Activated CD4-positive, alpha-beta T cell treated with anti-CD3 and anti-CD28 coated beads, Interleukin-2, amount 10 ng/mL, durations not matched to agents 24 days and 14 days (primary cell): ENCODE measurements at regions not wholly inside any gene's neighbourhood (a gene's known extent, or its start where the extent isn't known, plus 50 kb on each side); places are given as distances from the start of the nearest gene placed in this dataset.

Source experiments
- DNase-seq: peaks from one replicate; pipeline ENCODE4 v3.0.0; 2022
- H3K27ac Mint-ChIP-seq: one replicate; pipeline ENCODE4 v1.8.0; 2022; ENCODE audit warnings: mild to moderate bottlenecking, mixed read lengths
- H3K27me3 Mint-ChIP-seq: one replicate; pipeline ENCODE4 v1.8.0; 2022; ENCODE audit warnings: mixed read lengths
- H3K36me3 Mint-ChIP-seq: one replicate; pipeline ENCODE4 v1.8.0; 2022; ENCODE audit warnings: low read depth, mild to moderate bottlenecking, mixed read lengths
- H3K4me1 Mint-ChIP-seq: one replicate; pipeline ENCODE4 v1.8.0; 2021; ENCODE audit warnings: mixed read lengths
- H3K4me3 Mint-ChIP-seq: one replicate; pipeline ENCODE4 v1.8.0; 2022; ENCODE audit warnings: mild to moderate bottlenecking, moderate library complexity, mixed read lengths
- H3K9me3 Mint-ChIP-seq: one replicate; pipeline ENCODE4 v1.8.0; 2021; ENCODE audit warnings: mixed read lengths
- intact Hi-C: fragments of 100-400 bp; cut with micrococcal nuclease; formaldehyde crosslinking; loops from one replicate; pipeline ENCODE4 v1.15.1; 2023

DNA sequence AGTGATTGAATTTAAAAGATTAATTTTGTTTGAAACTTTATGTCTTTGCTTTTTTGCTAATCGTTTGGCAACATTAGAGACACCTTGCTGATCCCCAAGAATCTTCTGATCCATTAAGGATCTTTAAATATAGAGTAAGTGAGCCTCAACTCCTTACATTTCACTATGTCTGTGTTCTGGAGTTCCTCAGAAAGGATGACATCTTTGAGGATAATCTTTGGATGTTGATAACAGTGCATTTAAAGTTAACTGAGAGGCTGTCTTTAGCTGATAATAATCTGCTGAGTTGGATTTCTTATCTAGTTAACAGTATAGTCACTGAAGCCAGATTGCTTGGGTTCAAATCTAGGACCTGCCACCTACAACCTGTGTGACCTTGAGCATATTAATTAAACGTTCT, 221.6 kb upstream of the EMCN start:
- Mint-ChIP-seq H3K27ac (no peak overlapping the region), H3K36me3 (no peaks in the 10 kb centered on the region), H3K4me1 (no peaks in the 10 kb centered on the region), H3K9me3 (no peaks in the 10 kb centered on the region), H3K4me3 (no peak overlapping the region), H3K27me3 (peaks cover 3% of the 10 kb centered on the region)
- intact Hi-C loops: no loop called here
- DNase-seq: no peak

- H3K27ac Mint-ChIP-seq: no peak overlapping the region
- no peak for DNase-seq
- H3K4me1 Mint-ChIP-seq: no peaks in the 10 kb centered on the region
- no peaks in the 10 kb centered on the region for H3K36me3 Mint-ChIP-seq
- H3K4me3 Mint-ChIP-seq: no peak overlapping the region
- intact Hi-C loops: no loop called here
- H3K27me3 Mint-ChIP-seq: peaks cover 3% of the 10 kb centered on the region
- no peaks in the 10 kb centered on the region for H3K9me3 Mint-ChIP-seq
Measured at GRCh38 chr4:100738196-100739165, 220.7 kb upstream of the EMCN start.

DNA sequence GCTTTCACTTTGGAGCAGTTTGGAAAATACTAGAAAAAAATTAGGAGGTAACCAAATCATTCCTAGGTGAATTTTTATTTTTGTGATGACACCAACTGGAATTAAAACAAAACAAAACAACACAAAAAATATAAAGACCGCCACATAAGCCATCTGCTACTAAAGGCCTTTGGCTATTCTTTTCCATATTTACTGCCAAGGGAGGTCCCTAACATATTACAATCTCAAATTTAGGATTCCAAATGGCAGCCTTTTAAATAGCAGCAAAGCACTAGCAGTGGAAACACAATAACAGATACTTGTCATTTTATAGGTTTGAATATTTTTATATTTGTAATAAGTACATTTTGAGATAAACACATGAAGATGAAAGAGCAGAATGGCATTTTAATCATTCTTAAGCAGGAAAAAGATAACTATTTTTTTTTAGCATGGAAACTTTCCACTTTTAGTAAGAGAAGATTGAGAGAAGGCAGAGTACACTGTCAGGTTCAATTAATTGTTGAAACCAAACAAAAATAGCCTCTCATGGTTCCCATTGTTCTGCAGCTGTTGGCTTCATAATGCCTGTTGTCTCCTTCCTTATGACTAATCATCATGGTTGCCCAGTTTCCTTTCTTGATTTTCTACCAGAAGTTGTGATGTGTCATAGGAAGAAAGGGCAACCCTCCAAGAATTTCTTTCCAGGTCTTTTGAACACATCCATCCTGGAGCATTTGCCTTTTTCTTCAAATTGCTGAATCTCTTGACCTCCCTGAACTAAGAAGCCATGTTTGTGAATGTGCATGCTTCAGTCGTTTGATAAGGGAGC, 219.0 kb upstream of the EMCN start:
- intact Hi-C loops: no loop called here
- Mint-ChIP-seq H3K4me1 (no peaks in the 10 kb centered on the region), H3K36me3 (no peaks in the 10 kb centered on the region), H3K4me3 (no peak overlapping the region), H3K27me3 (peaks cover 3% of the 10 kb centered on the region), H3K27ac (no peak overlapping the region), H3K9me3 (no peaks in the 10 kb centered on the region)
- DNase-seq: no peak

DNA sequence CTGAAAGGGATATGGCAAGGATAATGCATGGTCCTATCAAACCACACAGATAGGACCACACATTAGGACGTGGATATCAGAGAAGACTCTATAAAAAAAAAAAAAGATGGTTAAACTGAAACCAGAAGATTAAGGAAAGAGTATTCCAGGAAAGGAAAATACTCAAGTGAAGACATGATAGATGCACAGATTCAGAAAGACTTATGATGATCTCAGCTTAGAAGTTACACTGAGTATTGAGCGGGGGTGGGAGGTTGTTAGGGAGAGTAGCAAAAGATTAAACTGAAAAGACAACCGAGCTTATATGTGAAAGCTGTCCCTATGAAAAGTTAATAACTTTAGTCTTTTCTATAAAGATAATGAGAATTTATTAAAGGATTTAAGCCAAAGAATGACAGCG, 211.0 kb upstream of the EMCN start:
- no peaks in the 10 kb centered on the region for H3K27me3 Mint-ChIP-seq
- intact Hi-C loops: no loop called here
- no peak for DNase-seq
- no peaks in the 10 kb centered on the region for H3K36me3 Mint-ChIP-seq
- no peak overlapping the region for H3K4me3 Mint-ChIP-seq
- no peaks in the 10 kb centered on the region for H3K9me3 Mint-ChIP-seq
- no peak overlapping the region for H3K27ac Mint-ChIP-seq
- H3K4me1 Mint-ChIP-seq: no peaks in the 10 kb centered on the region

GRCh38 chr4:100722866-100723459, 205.1 kb upstream of the EMCN start:
- peak overlapping the region; percentile 15 for H3K27ac Mint-ChIP-seq
- intact Hi-C loops: no loop called here
- no peak overlapping the region for H3K4me3 Mint-ChIP-seq
- no peak for DNase-seq
- no peaks in the 10 kb centered on the region for H3K9me3 Mint-ChIP-seq
- H3K4me1 Mint-ChIP-seq: no peaks in the 10 kb centered on the region
- H3K27me3 Mint-ChIP-seq: no peaks in the 10 kb centered on the region
- H3K36me3 Mint-ChIP-seq: no peaks in the 10 kb centered on the region

DNA sequence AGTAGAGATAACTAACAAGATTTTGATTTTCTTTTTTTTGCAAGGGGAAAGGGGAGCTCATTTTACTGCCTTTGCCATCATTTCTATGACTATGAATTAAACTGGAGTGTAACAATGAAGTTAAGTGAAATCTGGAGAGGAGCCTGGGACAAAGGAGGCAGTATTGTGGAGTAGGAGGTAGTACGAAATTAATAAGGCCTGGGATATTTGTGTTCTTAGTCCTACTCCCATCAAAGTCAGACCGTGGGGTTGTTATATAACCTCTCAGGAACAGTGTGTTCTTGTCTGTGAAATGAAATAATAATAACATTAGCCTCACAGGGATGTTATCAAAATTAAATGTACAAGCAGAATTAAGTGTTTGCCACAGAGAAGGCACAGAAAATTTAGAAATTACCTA, 204.3 kb upstream of the EMCN start:
- intact Hi-C loops: no loop called here
- DNase-seq: no peak
- H3K4me3 Mint-ChIP-seq: no peak overlapping the region
- H3K27ac Mint-ChIP-seq: no peak overlapping the region
- H3K4me1 Mint-ChIP-seq: no peaks in the 10 kb centered on the region
- no peaks in the 10 kb centered on the region for H3K27me3 Mint-ChIP-seq
- no peaks in the 10 kb centered on the region for H3K36me3 Mint-ChIP-seq
- no peaks in the 10 kb centered on the region for H3K9me3 Mint-ChIP-seq

- Mint-ChIP-seq H3K4me1 (no peaks in the 10 kb centered on the region), H3K4me3 (no peak overlapping the region), H3K27ac (no peak overlapping the region), H3K36me3 (no peaks in the 10 kb centered on the region), H3K9me3 (no peaks in the 10 kb centered on the region), H3K27me3 (no peaks in the 10 kb centered on the region)
- intact Hi-C loops: no loop called here
- no peak for DNase-seq
Measured at GRCh38 chr4:100721490-100721889, 203.7 kb upstream of the EMCN start.

DNA sequence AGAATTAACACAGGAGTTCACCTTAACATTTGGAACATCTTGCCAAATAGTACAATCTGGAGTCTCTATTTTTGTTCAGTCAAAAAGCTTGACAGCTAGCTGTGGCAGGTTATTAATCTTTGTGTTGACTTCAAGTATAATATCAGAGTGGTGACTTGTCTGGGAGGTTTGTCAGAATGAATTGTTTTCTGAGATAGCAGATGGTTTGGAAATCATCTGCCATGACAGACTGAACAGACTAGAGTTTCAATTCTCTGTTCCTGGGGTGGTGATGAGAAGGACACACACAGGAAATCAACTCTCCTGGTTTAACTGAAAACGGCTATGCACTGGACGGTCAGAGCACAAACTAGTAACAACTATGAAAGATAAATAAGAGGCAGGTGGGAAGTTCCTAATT, 203.3 kb upstream of the EMCN start:
- no peak for DNase-seq
- Mint-ChIP-seq H3K27me3 (no peaks in the 10 kb centered on the region), H3K27ac (no peak overlapping the region), H3K4me3 (no peak overlapping the region), H3K9me3 (no peaks in the 10 kb centered on the region), H3K36me3 (no peaks in the 10 kb centered on the region), H3K4me1 (no peaks in the 10 kb centered on the region)
- intact Hi-C loops: no loop called here

GRCh38 chr4:100716416-100716815, 198.6 kb upstream of the EMCN start:
- no peaks in the 10 kb centered on the region for H3K27me3 Mint-ChIP-seq
- no peak overlapping the region for H3K4me3 Mint-ChIP-seq
- no peak for DNase-seq
- H3K27ac Mint-ChIP-seq: no peak overlapping the region
- no peaks in the 10 kb centered on the region for H3K4me1 Mint-ChIP-seq
- no peaks in the 10 kb centered on the region for H3K36me3 Mint-ChIP-seq
- intact Hi-C loops: no loop called here
- H3K9me3 Mint-ChIP-seq: no peaks in the 10 kb centered on the region

DNA sequence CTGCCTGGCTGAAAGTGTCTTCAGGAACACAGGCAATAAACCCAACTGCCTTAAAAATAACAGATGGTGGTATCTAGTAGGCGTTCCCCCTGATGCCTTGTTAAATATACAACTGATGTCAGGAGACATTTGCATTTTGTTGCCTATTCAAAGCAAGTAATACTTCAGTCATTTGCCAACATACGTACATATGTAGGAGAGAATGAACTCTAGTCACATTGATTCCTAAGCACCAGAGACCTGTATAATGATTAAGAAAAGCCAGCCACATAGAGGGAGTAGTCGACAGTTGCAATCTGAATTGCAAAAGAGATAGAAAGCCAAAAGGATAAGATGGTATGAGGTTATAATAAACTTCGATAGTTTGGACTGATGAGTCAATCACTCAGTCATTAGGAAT, 191.0 kb upstream of the EMCN start:
- intact Hi-C loops: no loop called here
- Mint-ChIP-seq H3K27ac (no peak overlapping the region), H3K9me3 (peaks cover 3% of the 10 kb centered on the region), H3K27me3 (no peaks in the 10 kb centered on the region), H3K4me3 (no peak overlapping the region), H3K36me3 (no peaks in the 10 kb centered on the region), H3K4me1 (no peaks in the 10 kb centered on the region)
- no peak for DNase-seq

DNA sequence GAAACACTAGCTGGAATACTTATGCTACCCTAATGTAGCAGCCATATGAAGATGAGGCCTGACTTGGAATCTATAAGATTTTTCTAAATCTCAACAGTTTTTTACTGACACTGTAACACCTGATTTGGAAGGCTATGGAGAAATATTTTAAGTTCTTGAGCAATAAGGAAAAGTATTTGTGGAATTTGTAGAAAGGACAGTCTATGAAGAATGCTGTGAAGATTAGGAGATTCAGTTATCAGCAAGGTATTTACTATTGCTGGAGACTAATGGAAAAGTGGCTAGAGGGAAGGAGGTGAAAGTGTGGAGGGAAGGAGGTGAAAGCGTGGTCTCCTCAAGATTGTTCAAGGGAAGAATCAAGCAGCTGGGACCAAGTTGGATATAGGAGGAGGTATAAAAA, 190.0 kb upstream of the EMCN start:
- Mint-ChIP-seq H3K27ac (no peak overlapping the region), H3K4me1 (no peaks in the 10 kb centered on the region), H3K4me3 (no peak overlapping the region), H3K9me3 (peaks cover 3% of the 10 kb centered on the region), H3K27me3 (no peaks in the 10 kb centered on the region), H3K36me3 (no peaks in the 10 kb centered on the region)
- DNase-seq: no peak
- intact Hi-C loops: no loop called here

- no peaks in the 10 kb centered on the region for H3K4me1 Mint-ChIP-seq
- intact Hi-C loops: no loop called here
- H3K9me3 Mint-ChIP-seq: no peaks in the 10 kb centered on the region
- no peak overlapping the region for H3K4me3 Mint-ChIP-seq
- no peaks in the 10 kb centered on the region for H3K36me3 Mint-ChIP-seq
- DNase-seq: no peak
- no peak overlapping the region for H3K27ac Mint-ChIP-seq
- no peaks in the 10 kb centered on the region for H3K27me3 Mint-ChIP-seq
Measured at GRCh38 chr4:100696531-100696930, 178.7 kb upstream of the EMCN start.

DNA sequence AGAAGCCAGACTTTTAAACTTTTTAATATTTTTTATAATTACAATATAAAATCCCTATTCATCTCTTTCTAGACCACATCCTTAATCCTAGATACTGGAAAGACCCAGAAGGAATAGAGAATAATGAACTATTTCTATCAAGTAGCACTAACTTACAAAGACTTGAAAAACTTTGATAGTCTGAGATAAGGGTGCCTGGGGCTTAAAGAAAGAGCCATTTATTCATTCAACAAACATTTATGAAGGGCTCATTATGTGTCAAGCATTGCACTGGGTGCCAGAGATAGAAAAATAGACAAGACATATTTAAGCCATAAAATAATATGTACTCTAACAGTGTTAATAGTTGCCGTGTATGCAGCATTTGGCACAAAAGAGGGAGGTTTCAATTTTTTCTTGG, 178.0 kb upstream of the EMCN start:
- intact Hi-C loops: no loop called here
- Mint-ChIP-seq H3K36me3 (no peaks in the 10 kb centered on the region), H3K27me3 (no peaks in the 10 kb centered on the region), H3K4me3 (no peak overlapping the region), H3K9me3 (no peaks in the 10 kb centered on the region), H3K27ac (no peak overlapping the region), H3K4me1 (no peaks in the 10 kb centered on the region)
- DNase-seq: no peak

DNA sequence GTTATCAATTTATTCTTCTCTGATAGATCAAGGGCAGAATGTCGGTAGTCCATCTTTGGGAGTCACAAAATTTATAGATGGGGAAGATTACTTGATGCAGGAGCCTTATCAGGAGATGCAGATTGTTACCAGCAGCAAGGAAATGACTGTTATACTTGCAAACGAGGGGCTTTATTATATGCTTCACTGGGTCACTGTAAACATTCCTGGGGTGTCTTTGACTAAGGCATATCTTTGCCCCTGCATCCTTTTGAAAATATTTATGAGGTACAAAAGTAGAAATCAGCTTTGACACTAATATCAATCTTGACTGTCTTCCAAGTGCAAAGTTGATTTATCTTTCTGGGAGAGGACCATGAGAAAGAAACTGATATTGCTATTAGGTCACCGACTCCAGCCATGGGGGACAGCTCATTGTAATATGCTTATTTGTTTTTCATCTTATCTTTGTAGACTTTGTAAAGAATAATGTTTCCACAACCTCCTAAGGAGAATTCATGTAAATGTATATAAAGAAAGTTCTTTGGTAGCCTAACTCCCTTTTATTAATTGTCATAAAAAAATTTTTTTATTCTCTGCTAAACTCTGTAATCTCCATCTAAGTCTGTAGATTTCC, 177.3 kb upstream of the EMCN start:
- Mint-ChIP-seq H3K4me3 (no peak overlapping the region), H3K27ac (no peak overlapping the region), H3K36me3 (no peaks in the 10 kb centered on the region)

More for the DNA sequence above, 177.3 kb upstream of the EMCN start:
- Mint-ChIP-seq H3K27me3 (no peaks in the 10 kb centered on the region), H3K4me1 (no peaks in the 10 kb centered on the region), H3K9me3 (no peaks in the 10 kb centered on the region)
- DNase-seq: no peak
- intact Hi-C loops: no loop called here
